GM19438 (cell line): ENCODE measurements at regions not wholly inside any gene's neighbourhood (a gene's known extent, or its start where the extent isn't known, plus 50 kb on each side); places are given as distances from the start of the nearest gene placed in this dataset.
"Not testable (repeated sequence)": the region's sequence is repeated elsewhere in the genome, so short reads cannot be mapped to it uniquely, and the experiment has no call there.

ENCODE experiments used
- ATAC-seq: cut with Tn5 transposase; IDR thresholded peaks from one replicate; pipeline ENCODE4 v1.9.1; 2021; ENCODE audit warnings: low read depth; ENCODE audit not compliant: unreplicated experiment

GRCh38 chr3:44110648-44111047, 131.0 kb upstream of the TOPAZ1 start:
- ATAC-seq = no peak

- ATAC-seq = no peak
Measured at GRCh38 chr3:44111482-44111881, 130.2 kb upstream of the TOPAZ1 start.

GRCh38 chr3:44114142-44114541, 127.5 kb upstream of the TOPAZ1 start:
- ATAC-seq = no peak

- no peak for ATAC-seq
Measured at GRCh38 chr3:44117239-44117638, 124.4 kb upstream of the TOPAZ1 start.

- ATAC-seq = no peak
Measured at GRCh38 chr3:44117736-44118135, 124.0 kb upstream of the TOPAZ1 start.

GRCh38 chr3:44120721-44121582, 120.7 kb upstream of the TOPAZ1 start:
- ATAC-seq = no peak

GRCh38 chr3:44125246-44125645, 116.4 kb upstream of the TOPAZ1 start:
- no peak for ATAC-seq

- ATAC-seq = no peak
Measured at GRCh38 chr3:44125882-44126281, 115.8 kb upstream of the TOPAZ1 start.

- ATAC-seq = no peak
Measured at GRCh38 chr3:44128057-44128775, 113.5 kb upstream of the TOPAZ1 start.

GRCh38 chr3:44130249-44130648, 111.4 kb upstream of the TOPAZ1 start:
- no peak for ATAC-seq

- no peak for ATAC-seq
Measured at GRCh38 chr3:44132061-44132460, 109.6 kb upstream of the TOPAZ1 start.

- no peak for ATAC-seq
Measured at GRCh38 chr3:44132593-44132992, 109.1 kb upstream of the TOPAZ1 start.

- no peak for ATAC-seq
Measured at GRCh38 chr3:44136421-44136820, 105.3 kb upstream of the TOPAZ1 start.

- ATAC-seq = no peak
Measured at GRCh38 chr3:44146073-44146472, 95.6 kb upstream of the TOPAZ1 start.

- no peak for ATAC-seq
Measured at GRCh38 chr3:44159696-44160300, 81.9 kb upstream of the TOPAZ1 start.

GRCh38 chr3:44160818-44161217, 80.9 kb upstream of the TOPAZ1 start:
- no peak for ATAC-seq

GRCh38 chr3:44171891-44172290, 69.8 kb upstream of the TOPAZ1 start:
- ATAC-seq = no peak

GRCh38 chr3:44172701-44173100, 69.0 kb upstream of the TOPAZ1 start:
- not testable (repeated sequence) for ATAC-seq

GRCh38 chr3:44173263-44173662, 68.4 kb upstream of the TOPAZ1 start:
- no peak for ATAC-seq

GRCh38 chr3:44175070-44175469, 66.6 kb upstream of the TOPAZ1 start:
- no peak for ATAC-seq

- no peak for ATAC-seq
Measured at GRCh38 chr3:44179246-44179645, 62.4 kb upstream of the TOPAZ1 start.
